Erythroblast (primary cell): ENCODE measurements at regions not wholly inside any gene's neighbourhood (a gene's known extent, or its start where the extent isn't known, plus 50 kb on each side); places are given as distances from the start of the nearest gene placed in this dataset.

ENCODE experiments used
- GATA1 ChIP-seq: IDR thresholded peaks from 2 replicates; pipeline ENCODE4 v1.6.1; 2011; ENCODE audit warnings: low read depth, mild to moderate bottlenecking, control low read depth, low read length, moderate library complexity
- POLR2A ChIP-seq: IDR thresholded peaks from 2 replicates; pipeline ENCODE4 v1.6.1; 2011; ENCODE audit warnings: mild to moderate bottlenecking, low read length

GRCh38 chr9:118510711-118511110 is 806.5 kb downstream of the TLR4 start:
- TF ChIP-seq POLR2A (no peak), GATA1 (no peak)
